Adrenal gland (tissue), 9 donors: ENCODE measurements at regions not wholly inside any gene's neighbourhood (a gene's known extent, or its start where the extent isn't known, plus 50 kb on each side); places are given as distances from the start of the nearest gene placed in this dataset.

ENCODE experiments used
- DNase-seq, 7 donors: peaks; one replicate each; pipeline ENCODE4 v3.0.0-alpha.2; 2019 to 2020
- H3K27ac ChIP-seq, 5 donors: fragments of 200-600 bp; sonication (generic) in 4 of 5; 1 replicate in 3 of 5; 2 replicates in 2 of 5; pipeline versions ENCODE4 v1.5.1 to v1.8.0; 2016 to 2020; ENCODE audit warnings: mild to moderate bottlenecking in 1 of 5
- H3K27me3 ChIP-seq: fragments of 200-600 bp; 2 replicates; pipeline ENCODE4 v1.8.0; 2021
- H3K36me3 ChIP-seq, 2 donors: fragments of 200-600 bp; replicated peaks in 1 of 2; 1 replicate in 1 of 2; 2 replicates in 1 of 2; pipeline versions ENCODE4 v1.5.1 to v1.8.0; 2018 to 2022
- H3K4me1 ChIP-seq, 2 donors: fragments of 200-600 bp; replicated peaks in 1 of 2; 1 replicate in 1 of 2; 2 replicates in 1 of 2; pipeline versions ENCODE4 v1.5.1 to v1.8.0; 2018 to 2021
- H3K4me3 ChIP-seq, 4 donors: fragments of 200-600 bp; sonication (generic) in 3 of 4; one replicate each; pipeline ENCODE4 v1.5.1; 2016 to 2018
- H3K9me3 ChIP-seq, 3 donors: fragments of 200-600 bp; sonication (generic) in 1 of 3; replicated peaks in 1 of 3; 1 replicate in 2 of 3; 2 replicates in 1 of 3; pipeline versions ENCODE4 v1.5.1 to v1.8.0; 2016 to 2021
- POLR2A ChIP-seq, 2 donors: fragments of 450-650 bp; IDR thresholded peaks; one replicate each; pipeline ENCODE4 v1.6.1; 2017; ENCODE audit warnings: antibody characterized with exemption in 2 of 2, mild to moderate bottlenecking in 2 of 2, moderate library complexity in 1 of 2
- WGBS, 4 donors: extraction: QIAGEN DNeasy Blood & Tissue Kit in 2 of 4; methylation state at CpG; one replicate each; pipeline versions ENCODE4 v1.1.5 to v1.1.7; 2013 to 2017; 5-methylcytosine and 5-hydroxymethylcytosine counted together
- intact Hi-C, 2 donors: fragments of 100-400 bp; cut with DNase I; formaldehyde crosslinking; loops; one replicate each; pipeline versions ENCODE4 v1.14.1 to v1.15.0; 2022 to 2023
- TF ChIP-seq, protein P1 (sequence below), 6 experiments: fragments of 450-650 bp in 4 of 6; fragments of 200-600 bp in 2 of 6; sonication (generic) in 1 of 6; IDR thresholded peaks; 1 replicate in 5 of 6; 2 replicates in 1 of 6; pipeline versions ENCODE4 v1.5.1 to v1.8.0; 2016 to 2021; ENCODE audit warnings: antibody characterized with exemption in 6 of 6, mild to moderate bottlenecking in 2 of 6, moderate library complexity in 1 of 6
- donor health status: healthy with polysubstance abuse.
- donor health status: Bipolar disorder and iron deficiency.
- donor health status: DM: yes; HTN: yes; CAD: no.
- donor health status: DM: no; HTN: no; CAD: no.
- donor health status: DM: no; HTN: no; CAD: no.

DNA sequence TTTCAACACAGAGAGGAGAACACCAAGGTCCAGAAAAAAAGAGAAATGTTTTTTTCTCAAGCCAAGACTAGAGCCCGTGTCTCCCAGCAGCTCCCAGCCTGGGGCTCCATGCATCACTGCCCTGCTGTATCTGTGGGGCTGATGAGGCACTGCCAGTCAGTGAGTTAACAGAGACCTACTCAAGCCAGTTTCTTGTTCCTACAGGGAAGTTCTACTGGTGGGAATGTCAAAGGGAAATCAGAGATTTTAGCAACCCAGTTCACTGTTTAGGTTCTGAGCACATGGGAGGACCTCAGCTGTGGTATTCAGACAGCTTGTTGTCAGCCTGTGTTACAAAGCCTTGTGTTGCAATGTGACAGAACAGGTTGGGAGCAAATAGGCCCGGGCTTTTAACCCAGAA lies 234.3 kb downstream of the TLE3 start:
- Histone ChIP-seq H3K4me1 (no peaks in the 10 kb centered on the region), H3K9me3 (no peaks in the 10 kb centered on the region), H3K36me3 (no peaks in the 10 kb centered on the region), H3K4me3 (no peak overlapping the region), H3K27ac (no peak overlapping the region), H3K27me3 (no peaks in the 10 kb centered on the region)
- no peak for DNase-seq
- TF ChIP-seq, protein P1, sequence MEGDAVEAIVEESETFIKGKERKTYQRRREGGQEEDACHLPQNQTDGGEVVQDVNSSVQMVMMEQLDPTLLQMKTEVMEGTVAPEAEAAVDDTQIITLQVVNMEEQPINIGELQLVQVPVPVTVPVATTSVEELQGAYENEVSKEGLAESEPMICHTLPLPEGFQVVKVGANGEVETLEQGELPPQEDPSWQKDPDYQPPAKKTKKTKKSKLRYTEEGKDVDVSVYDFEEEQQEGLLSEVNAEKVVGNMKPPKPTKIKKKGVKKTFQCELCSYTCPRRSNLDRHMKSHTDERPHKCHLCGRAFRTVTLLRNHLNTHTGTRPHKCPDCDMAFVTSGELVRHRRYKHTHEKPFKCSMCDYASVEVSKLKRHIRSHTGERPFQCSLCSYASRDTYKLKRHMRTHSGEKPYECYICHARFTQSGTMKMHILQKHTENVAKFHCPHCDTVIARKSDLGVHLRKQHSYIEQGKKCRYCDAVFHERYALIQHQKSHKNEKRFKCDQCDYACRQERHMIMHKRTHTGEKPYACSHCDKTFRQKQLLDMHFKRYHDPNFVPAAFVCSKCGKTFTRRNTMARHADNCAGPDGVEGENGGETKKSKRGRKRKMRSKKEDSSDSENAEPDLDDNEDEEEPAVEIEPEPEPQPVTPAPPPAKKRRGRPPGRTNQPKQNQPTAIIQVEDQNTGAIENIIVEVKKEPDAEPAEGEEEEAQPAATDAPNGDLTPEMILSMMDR (IDR thresholded peaks at IDR 0.05) = no peak
- no peak for TF ChIP-seq POLR2A (IDR thresholded peaks at IDR 0.05)
- intact Hi-C loops = no loop called here
- WGBS, 4 donors = 57 to 62% (median 60%) methylated on average over 2 of the region's 2 CpGs

DNA sequence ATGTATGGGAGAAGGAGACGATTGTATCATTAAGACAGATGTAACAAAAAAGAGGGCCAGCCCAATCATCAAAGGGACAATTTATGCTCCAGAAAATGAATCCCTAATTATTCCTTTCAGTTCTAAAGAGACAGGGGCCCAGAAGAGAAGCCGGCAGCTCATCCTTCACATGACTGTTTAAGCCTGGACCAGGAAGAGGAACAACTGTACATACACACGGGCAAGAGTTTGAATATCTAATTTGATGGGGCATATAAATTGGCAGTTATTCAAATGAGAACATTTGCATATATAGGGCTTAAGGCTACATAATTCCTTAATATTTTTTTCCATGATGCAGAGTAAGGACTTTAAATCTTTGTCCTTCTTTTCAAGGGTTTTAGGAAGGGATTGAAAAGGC lies 232.3 kb downstream of the TLE3 start:
- H3K36me3 ChIP-seq = no peaks in the 10 kb centered on the region
- DNase-seq = no peak
- H3K4me3 ChIP-seq = no peak overlapping the region
- TF ChIP-seq, protein P1 (IDR thresholded peaks at IDR 0.05) = no peak
- no peak for TF ChIP-seq POLR2A (IDR thresholded peaks at IDR 0.05)
- intact Hi-C loops = no loop called here
- no peaks in the 10 kb centered on the region for H3K4me1 ChIP-seq
- WGBS, 4 donors = 72 to 83% (median 76%) methylated on average over 3 of the region's 3 CpGs
- no peaks in the 10 kb centered on the region for H3K27me3 ChIP-seq
- H3K9me3 ChIP-seq = no peaks in the 10 kb centered on the region
- no peak overlapping the region for H3K27ac ChIP-seq

DNA sequence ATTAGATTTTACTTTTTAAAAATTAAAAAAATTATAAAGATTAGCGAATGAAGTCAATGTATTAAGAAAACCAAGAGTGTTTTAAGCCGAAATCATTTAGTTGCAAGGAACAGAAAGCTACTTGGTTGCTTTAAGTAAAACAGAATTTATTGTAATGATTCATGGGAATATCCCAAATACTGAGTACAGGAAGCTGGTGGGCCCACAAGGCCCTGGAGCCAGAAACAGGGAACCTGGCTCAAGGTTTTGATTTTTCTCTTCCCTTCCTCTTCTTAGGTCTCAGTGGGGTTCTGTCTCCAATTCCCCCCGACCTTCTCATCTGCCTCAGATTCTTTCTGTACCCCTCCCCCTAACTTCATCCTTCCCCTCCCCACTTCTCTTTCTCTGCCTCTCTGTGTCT lies 229.0 kb downstream of the TLE3 start:
- H3K27me3 ChIP-seq = no peaks in the 10 kb centered on the region
- WGBS, 4 donors = 75 to 82% (median 78%) methylated on average over 3 of the region's 3 CpGs
- no peaks in the 10 kb centered on the region for H3K9me3 ChIP-seq
- intact Hi-C loops = no loop called here
- no peaks in the 10 kb centered on the region for H3K4me1 ChIP-seq
- no peak overlapping the region for H3K27ac ChIP-seq
- DNase-seq = no peak
- no peaks in the 10 kb centered on the region for H3K36me3 ChIP-seq
- TF ChIP-seq, protein P1 (IDR thresholded peaks at IDR 0.05) = no peak
- H3K4me3 ChIP-seq = no peak overlapping the region

DNA sequence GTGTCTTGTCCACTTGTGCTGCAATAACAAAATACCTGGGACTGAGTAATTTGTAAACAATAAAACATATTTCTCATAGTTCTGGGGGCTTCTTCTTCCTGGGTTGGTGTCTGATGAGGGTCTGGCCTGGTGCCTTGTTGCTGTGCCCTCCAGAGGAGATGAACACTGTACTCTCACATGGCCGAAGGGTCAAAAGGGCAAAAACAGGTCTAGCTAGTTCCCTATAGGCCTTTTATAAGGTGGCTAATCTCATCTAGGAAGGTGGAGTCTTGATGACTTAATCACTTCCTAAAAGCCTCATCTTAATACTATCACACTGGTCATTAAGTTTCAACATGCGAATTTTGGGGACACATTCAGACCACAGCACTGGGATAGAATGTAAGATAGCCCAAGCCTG lies 228.4 kb downstream of the TLE3 start:
- Histone ChIP-seq H3K27ac (no peak overlapping the region), H3K27me3 (no peaks in the 10 kb centered on the region), H3K36me3 (no peaks in the 10 kb centered on the region), H3K4me3 (no peak overlapping the region), H3K4me1 (no peaks in the 10 kb centered on the region), H3K9me3 (no peaks in the 10 kb centered on the region)
- WGBS, 4 donors = 40 to 44% (median 42%) methylated on average over 2 of the region's 2 CpGs
- no peak for DNase-seq
- no peak for TF ChIP-seq POLR2A (IDR thresholded peaks at IDR 0.05)
- TF ChIP-seq, protein P1 (IDR thresholded peaks at IDR 0.05) = no peak
- intact Hi-C loops = no loop called here
